Neural cell (in vitro differentiated cells): ENCODE measurements at regions not wholly inside any gene's neighbourhood (a gene's known extent, or its start where the extent isn't known, plus 50 kb on each side); places are given as distances from the start of the nearest gene placed in this dataset.

Experiments
- CTCF ChIP-seq: fragments of 450-650 bp; IDR thresholded peaks from 2 replicates; pipeline ENCODE4 v1.5.1; 2014; ENCODE audit warnings: antibody characterized with exemption, mild to moderate bottlenecking, moderate library complexity; ENCODE audit not compliant: poor library complexity, severe bottlenecking
- EZH2 ChIP-seq: fragments of 200-600, 300-800 bp; shearing (Covaris generic), sonication (generic); IDR thresholded peaks from 2 replicates; pipeline ENCODE4 v1.6.1; 2014; ENCODE audit warnings: antibody characterized with exemption, low read length, borderline replicate concordance, mild to moderate bottlenecking; ENCODE audit not compliant: insufficient read depth, poor library complexity, severe bottlenecking
- POLR2AphosphoS5 ChIP-seq: IDR thresholded peaks from 2 replicates; pipeline ENCODE4 v1.6.1; 2012
- REST ChIP-seq: IDR thresholded peaks from 2 replicates; pipeline ENCODE4 v1.6.1; 2012; ENCODE audit warnings: borderline replicate concordance

GRCh38 chr3:190220362-190220761 is 99.7 kb upstream of the P3H2 start:
- TF ChIP-seq EZH2 (no peak), POLR2AphosphoS5 (no peak), CTCF (no peak), REST (no peak)
